ENCODE measurements at regions not wholly inside any gene's neighbourhood (a gene's known extent, or its start where the extent isn't known, plus 50 kb on each side); places are given as distances from the start of the nearest gene placed in this dataset.

- no peaks in the 10 kb centered on the region for H3K27me3 ChIP-seq (ENCODE audit: low read depth)
- no peaks in the 10 kb centered on the region for H3K36me3 ChIP-seq
- H3K27ac ChIP-seq (replicated peaks) = no peak overlapping the region
- H3K4me3 ChIP-seq = no peak overlapping the region
- TF ChIP-seq, protein P1, sequence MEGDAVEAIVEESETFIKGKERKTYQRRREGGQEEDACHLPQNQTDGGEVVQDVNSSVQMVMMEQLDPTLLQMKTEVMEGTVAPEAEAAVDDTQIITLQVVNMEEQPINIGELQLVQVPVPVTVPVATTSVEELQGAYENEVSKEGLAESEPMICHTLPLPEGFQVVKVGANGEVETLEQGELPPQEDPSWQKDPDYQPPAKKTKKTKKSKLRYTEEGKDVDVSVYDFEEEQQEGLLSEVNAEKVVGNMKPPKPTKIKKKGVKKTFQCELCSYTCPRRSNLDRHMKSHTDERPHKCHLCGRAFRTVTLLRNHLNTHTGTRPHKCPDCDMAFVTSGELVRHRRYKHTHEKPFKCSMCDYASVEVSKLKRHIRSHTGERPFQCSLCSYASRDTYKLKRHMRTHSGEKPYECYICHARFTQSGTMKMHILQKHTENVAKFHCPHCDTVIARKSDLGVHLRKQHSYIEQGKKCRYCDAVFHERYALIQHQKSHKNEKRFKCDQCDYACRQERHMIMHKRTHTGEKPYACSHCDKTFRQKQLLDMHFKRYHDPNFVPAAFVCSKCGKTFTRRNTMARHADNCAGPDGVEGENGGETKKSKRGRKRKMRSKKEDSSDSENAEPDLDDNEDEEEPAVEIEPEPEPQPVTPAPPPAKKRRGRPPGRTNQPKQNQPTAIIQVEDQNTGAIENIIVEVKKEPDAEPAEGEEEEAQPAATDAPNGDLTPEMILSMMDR (IDR thresholded peaks at IDR 0.05; ENCODE audit: borderline replicate concordance) = no peak
- no peak for DNase-seq
- intact Hi-C loops (cut with micrococcal nuclease) = no loop called here
- H3K4me1 ChIP-seq = peaks cover 13% of the 10 kb centered on the region
- peaks cover 4% of the 10 kb centered on the region for H3K9me3 ChIP-seq (replicated peaks)
These were observed 62.7 kb downstream of the PPP1R3C start for GRCh38 chr10:91570220-91570619.

DNA sequence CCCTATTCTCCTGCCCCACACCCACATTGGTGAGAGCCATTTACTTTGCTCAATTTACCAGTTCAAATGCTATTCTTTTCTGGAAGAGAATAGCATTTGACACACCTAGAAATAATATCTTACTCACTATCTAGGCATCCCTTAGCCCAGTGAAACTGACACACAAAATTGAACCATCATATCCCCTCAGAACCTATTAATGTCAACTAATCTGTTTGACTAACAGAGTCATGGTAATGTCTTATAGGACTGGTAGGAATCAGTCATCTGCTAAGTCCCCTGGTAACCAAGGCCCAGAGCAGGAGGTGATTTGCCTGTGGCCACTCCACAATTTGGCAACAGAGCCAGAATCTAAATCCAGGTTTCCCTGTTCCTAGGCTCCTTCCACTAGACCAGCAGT lies 63.3 kb downstream of the PPP1R3C start:
- TF ChIP-seq, protein P1 (IDR thresholded peaks at IDR 0.05; ENCODE audit: borderline replicate concordance) = no peak
- H3K36me3 ChIP-seq = no peaks in the 10 kb centered on the region
- peaks cover 13% of the 10 kb centered on the region for H3K4me1 ChIP-seq
- DNase-seq = no peak
- no peaks in the 10 kb centered on the region for H3K27me3 ChIP-seq (ENCODE audit: low read depth)
- peaks cover 4% of the 10 kb centered on the region for H3K9me3 ChIP-seq (replicated peaks)
- no peak overlapping the region for H3K4me3 ChIP-seq
- no peak overlapping the region for H3K27ac ChIP-seq (replicated peaks)
- intact Hi-C loops (cut with micrococcal nuclease) = no loop called here

DNA sequence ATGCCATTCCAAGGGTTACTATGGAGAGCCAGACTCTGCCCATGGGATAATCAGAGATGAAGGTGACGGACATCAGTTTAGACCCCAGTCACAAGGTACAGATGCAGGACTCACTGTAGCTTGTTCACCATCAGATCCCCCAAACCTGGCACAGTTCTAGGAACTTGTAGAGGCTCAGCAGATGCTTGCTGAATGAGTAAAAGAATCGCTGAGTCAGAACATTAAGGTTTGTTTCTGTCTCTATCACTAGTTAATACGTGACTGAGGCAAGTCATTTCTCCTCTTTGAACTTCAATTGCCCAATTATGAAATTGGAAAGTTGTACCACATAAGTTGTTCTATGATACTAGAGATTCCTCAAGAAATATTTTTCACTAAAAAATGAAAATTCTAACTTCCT lies 65.1 kb downstream of the PPP1R3C start:
- no peak for DNase-seq
- intact Hi-C loops (cut with micrococcal nuclease) = no loop called here

GRCh38 chr10:91566115-91566514 lies 66.8 kb downstream of the PPP1R3C start:
- DNase-seq = no peak
- no peaks in the 10 kb centered on the region for H3K9me3 ChIP-seq (replicated peaks)
- H3K4me1 ChIP-seq = peaks cover 28% of the 10 kb centered on the region
- peak overlapping the region; percentile 22 for H3K27ac ChIP-seq (replicated peaks)
- TF ChIP-seq, protein P1 (IDR thresholded peaks at IDR 0.05; ENCODE audit: borderline replicate concordance) = no peak
- intact Hi-C loops (cut with micrococcal nuclease) = no loop called here
- H3K36me3 ChIP-seq = no peaks in the 10 kb centered on the region
- no peak overlapping the region for H3K4me3 ChIP-seq
- no peaks in the 10 kb centered on the region for H3K27me3 ChIP-seq (ENCODE audit: low read depth)

More for the DNA sequence above, 65.1 kb downstream of the PPP1R3C start:
- Histone ChIP-seq H3K4me1 (peaks cover 28% of the 10 kb centered on the region), H3K4me3 (no peak overlapping the region), H3K9me3 (replicated peaks) (no peaks in the 10 kb centered on the region), H3K36me3 (no peaks in the 10 kb centered on the region), H3K27me3 (ENCODE audit: low read depth) (no peaks in the 10 kb centered on the region), H3K27ac (replicated peaks) (no peak overlapping the region)
- TF ChIP-seq, protein P1 (IDR thresholded peaks at IDR 0.05; ENCODE audit: borderline replicate concordance) = no peak

DNA sequence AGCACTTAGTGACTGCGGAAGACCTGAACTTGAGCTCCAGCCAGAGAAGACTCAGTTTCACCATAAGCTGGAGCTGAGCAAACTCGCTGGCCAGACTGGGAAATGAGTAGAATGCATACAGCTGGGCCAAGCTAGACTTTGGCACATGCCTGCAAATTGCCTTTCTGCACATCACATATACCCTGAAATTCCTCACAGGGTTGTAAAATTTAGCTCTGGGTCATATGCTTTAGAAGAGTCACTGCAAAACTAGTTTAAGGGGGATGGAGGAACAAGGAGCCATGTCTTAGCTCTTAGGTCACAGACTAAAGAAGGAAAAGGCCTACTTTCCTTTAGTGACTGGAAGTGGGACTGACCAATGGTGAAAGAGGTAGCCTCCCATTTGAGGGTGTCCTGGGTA lies 67.6 kb downstream of the PPP1R3C start:
- Histone ChIP-seq H3K27ac (replicated peaks) (no peak overlapping the region), H3K4me3 (no peak overlapping the region), H3K27me3 (ENCODE audit: low read depth) (no peaks in the 10 kb centered on the region), H3K36me3 (no peaks in the 10 kb centered on the region), H3K4me1 (peaks cover 28% of the 10 kb centered on the region), H3K9me3 (replicated peaks) (no peaks in the 10 kb centered on the region)
- no peak for DNase-seq
- intact Hi-C loops (cut with micrococcal nuclease) = no loop called here
- TF ChIP-seq, protein P1 (IDR thresholded peaks at IDR 0.05; ENCODE audit: borderline replicate concordance) = no peak

GRCh38 chr10:91564508-91564907 lies 68.4 kb downstream of the PPP1R3C start:
- Histone ChIP-seq H3K4me3 (no peak overlapping the region), H3K27ac (replicated peaks) (peak overlapping the region; percentile 48), H3K27me3 (ENCODE audit: low read depth) (no peaks in the 10 kb centered on the region), H3K4me1 (peaks cover 25% of the 10 kb centered on the region), H3K36me3 (no peaks in the 10 kb centered on the region), H3K9me3 (replicated peaks) (no peaks in the 10 kb centered on the region)
- DNase-seq = no peak
- intact Hi-C loops (cut with micrococcal nuclease) = loop anchor here (5.0 kb wide), 1 partner anchor 73 kb away; no protein-coding TSS in a partner anchor
- TF ChIP-seq, protein P1 (IDR thresholded peaks at IDR 0.05; ENCODE audit: borderline replicate concordance) = no peak
